GM12892 (cell line): ENCODE measurements at regions not wholly inside any gene's neighbourhood (a gene's known extent, or its start where the extent isn't known, plus 50 kb on each side); places are given as distances from the start of the nearest gene placed in this dataset.
"Not testable (repeated sequence)": the region's sequence is repeated elsewhere in the genome, so short reads cannot be mapped to it uniquely, and the experiment has no call there.

Experiments
- POLR2A ChIP-seq: IDR thresholded peaks from 2 replicates; pipeline ENCODE4 v1.6.1; 2011; ENCODE audit warnings: low read depth, low read length, control low read depth
- TAF1 ChIP-seq: IDR thresholded peaks from 2 replicates; pipeline ENCODE4 v1.6.1; 2011; ENCODE audit warnings: low read depth, mild to moderate bottlenecking, control low read depth, low read length, borderline replicate concordance

DNA sequence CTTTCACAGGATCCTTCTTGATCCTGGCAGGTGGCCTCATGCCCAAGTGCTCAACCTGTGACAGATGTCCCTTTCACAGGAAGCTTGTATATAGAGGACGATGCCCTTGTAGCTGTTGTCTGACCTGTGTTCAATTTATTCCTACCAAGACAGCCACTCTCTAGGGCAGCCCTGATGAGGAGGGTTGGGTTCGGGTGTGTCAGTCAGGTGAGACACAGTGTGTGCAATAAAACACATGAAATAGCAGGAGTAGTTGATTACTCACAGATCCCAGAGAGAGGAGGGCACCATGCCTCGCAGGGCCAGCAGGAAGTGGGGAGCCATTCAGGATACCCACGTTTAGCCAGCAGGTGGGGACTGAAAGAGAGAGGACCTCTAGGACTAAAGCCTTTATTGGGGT, 52.7 kb upstream of the THOC3 start:
- not testable (repeated sequence) for TF ChIP-seq POLR2A, TAF1
